ENCODE measurements at regions not wholly inside any gene's neighbourhood (a gene's known extent, or its start where the extent isn't known, plus 50 kb on each side); places are given as distances from the start of the nearest gene placed in this dataset.
"Not testable (repeated sequence)": the region's sequence is repeated elsewhere in the genome, so short reads cannot be mapped to it uniquely, and the experiment has no call there.

- Mint-ChIP-seq H3K9me3 (peaks cover 0 to 21% (median 3%) of the 10 kb centered on the region in 5 donors), H3K4me3 (no peak overlapping the region), H3K36me3 (no peaks in the 10 kb centered on the region), H3K27ac (no peak overlapping the region), H3K27me3 (no peaks in the 10 kb centered on the region), H3K4me1 (no peaks in the 10 kb centered on the region)
- H3K4me3 ChIP-seq (ENCODE audit: low read length): no peak overlapping the region
- no peaks in the 10 kb centered on the region for H3K27me3 ChIP-seq (ENCODE audit: insufficient read depth, low read length, poor library complexity, severe bottlenecking)
- DNase-seq: no peak
- POLR2A ChIA-PET: no interaction called here
- no peaks in the 10 kb centered on the region for H3K36me3 ChIP-seq (ENCODE audit: insufficient read depth, low read length)
- CTCF ChIA-PET: no interaction called here
- H3K27ac ChIP-seq (ENCODE audit: low read depth, low read length): no peak overlapping the region
- H3K9me3 ChIP-seq (ENCODE audit: low read length): no peaks in the 10 kb centered on the region
- no peaks in the 10 kb centered on the region for H3K4me1 ChIP-seq (ENCODE audit: insufficient read depth, low read length)
Observed at GRCh38 chr1:102821707-102822106, 286.6 kb downstream of the COL11A1 start.

- no peaks in the 10 kb centered on the region for H3K36me3 Mint-ChIP-seq
- H3K4me3 ChIP-seq (ENCODE audit: low read length): no peak overlapping the region
- ChIA-PET POLR2A (no interaction called here), CTCF (no interaction called here)
- no peaks in the 10 kb centered on the region for H3K36me3 ChIP-seq (ENCODE audit: insufficient read depth, low read length)
- H3K9me3 Mint-ChIP-seq: peaks cover under 1 to 5% (median 4%) of the 10 kb centered on the region in 5 donors
- H3K9me3 ChIP-seq (ENCODE audit: low read length): no peaks in the 10 kb centered on the region
- no peak overlapping the region for H3K4me3 Mint-ChIP-seq
- DNase-seq: no peak
- no peaks in the 10 kb centered on the region for H3K27me3 ChIP-seq (ENCODE audit: insufficient read depth, low read length, poor library complexity, severe bottlenecking)
- no peak overlapping the region for H3K27ac ChIP-seq (ENCODE audit: low read depth, low read length)
- no peaks in the 10 kb centered on the region for H3K27me3 Mint-ChIP-seq
- H3K4me1 ChIP-seq (ENCODE audit: insufficient read depth, low read length): no peaks in the 10 kb centered on the region
- H3K27ac Mint-ChIP-seq: no peak overlapping the region
- no peaks in the 10 kb centered on the region for H3K4me1 Mint-ChIP-seq
Observed at GRCh38 chr1:102800406-102800805, 307.9 kb downstream of the COL11A1 start.

- H3K27ac ChIP-seq (ENCODE audit: low read depth, low read length): no peak overlapping the region
- ChIA-PET POLR2A (no interaction called here), CTCF (no interaction called here)
- Mint-ChIP-seq H3K27ac (no peak overlapping the region), H3K4me3 (no peak overlapping the region), H3K27me3 (no peaks in the 10 kb centered on the region), H3K9me3 (peaks cover 0 to 10% (median 2%) of the 10 kb centered on the region in 5 donors), H3K4me1 (no peaks in the 10 kb centered on the region), H3K36me3 (no peaks in the 10 kb centered on the region)
- H3K27me3 ChIP-seq (ENCODE audit: insufficient read depth, low read length, poor library complexity, severe bottlenecking): no peaks in the 10 kb centered on the region
- H3K4me1 ChIP-seq (ENCODE audit: insufficient read depth, low read length): no peaks in the 10 kb centered on the region
- H3K4me3 ChIP-seq (ENCODE audit: low read length): no peak overlapping the region
- H3K36me3 ChIP-seq (ENCODE audit: insufficient read depth, low read length): no peaks in the 10 kb centered on the region
- DNase-seq: no peak
- no peaks in the 10 kb centered on the region for H3K9me3 ChIP-seq (ENCODE audit: low read length)
Observed at GRCh38 chr1:102799496-102799895, 308.8 kb downstream of the COL11A1 start.

GRCh38 chr1:102798718-102799117, 309.6 kb downstream of the COL11A1 start:
- DNase-seq: no peak
- ChIA-PET POLR2A (no interaction called here), CTCF (no interaction called here)
- no peaks in the 10 kb centered on the region for H3K36me3 ChIP-seq (ENCODE audit: insufficient read depth, low read length)
- no peaks in the 10 kb centered on the region for H3K27me3 ChIP-seq (ENCODE audit: insufficient read depth, low read length, poor library complexity, severe bottlenecking)
- H3K4me1 ChIP-seq (ENCODE audit: insufficient read depth, low read length): no peaks in the 10 kb centered on the region
- no peaks in the 10 kb centered on the region for H3K9me3 ChIP-seq (ENCODE audit: low read length)
- no peak overlapping the region for H3K4me3 Mint-ChIP-seq
- H3K4me1 Mint-ChIP-seq: no peaks in the 10 kb centered on the region
- H3K4me3 ChIP-seq (ENCODE audit: low read length): no peak overlapping the region
- peaks cover 0 to 10% (median 1%) of the 10 kb centered on the region in 5 donors for H3K9me3 Mint-ChIP-seq
- no peak overlapping the region for H3K27ac ChIP-seq (ENCODE audit: low read depth, low read length)
- no peak overlapping the region for H3K27ac Mint-ChIP-seq
- no peaks in the 10 kb centered on the region for H3K36me3 Mint-ChIP-seq
- H3K27me3 Mint-ChIP-seq: no peaks in the 10 kb centered on the region

- no peaks in the 10 kb centered on the region for H3K27me3 Mint-ChIP-seq
- no peak overlapping the region for H3K27ac Mint-ChIP-seq
- CTCF ChIA-PET: no interaction called here
- DNase-seq: no peak
- Histone ChIP-seq H3K36me3 (ENCODE audit: insufficient read depth, low read length) (no peaks in the 10 kb centered on the region), H3K27ac (ENCODE audit: low read depth, low read length) (no peak overlapping the region), H3K4me3 (ENCODE audit: low read length) (no peak overlapping the region), H3K9me3 (ENCODE audit: low read length) (no peaks in the 10 kb centered on the region), H3K27me3 (ENCODE audit: insufficient read depth, low read length, poor library complexity, severe bottlenecking) (no peaks in the 10 kb centered on the region), H3K4me1 (ENCODE audit: insufficient read depth, low read length) (no peaks in the 10 kb centered on the region)
- no peaks in the 10 kb centered on the region for H3K4me1 Mint-ChIP-seq
- peaks cover 0 to 5% (median 0%) of the 10 kb centered on the region in 5 donors for H3K9me3 Mint-ChIP-seq
- H3K4me3 Mint-ChIP-seq: no peak overlapping the region
- POLR2A ChIA-PET: no interaction called here
- H3K36me3 Mint-ChIP-seq: no peaks in the 10 kb centered on the region
Observed at GRCh38 chr1:102796429-102796828, 311.9 kb downstream of the COL11A1 start.

GRCh38 chr1:102790997-102791396, 317.3 kb downstream of the COL11A1 start:
- CTCF ChIA-PET: no interaction called here
- Mint-ChIP-seq H3K36me3 (no peaks in the 10 kb centered on the region), H3K9me3 (peaks cover 0 to 5% (median 0%) of the 10 kb centered on the region in 5 donors), H3K4me1 (no peaks in the 10 kb centered on the region), H3K27me3 (no peaks in the 10 kb centered on the region), H3K27ac (no peak overlapping the region), H3K4me3 (no peak overlapping the region)
- no peaks in the 10 kb centered on the region for H3K9me3 ChIP-seq (ENCODE audit: low read length)
- DNase-seq: no peak
- no peak overlapping the region for H3K27ac ChIP-seq (ENCODE audit: low read depth, low read length)
- no peaks in the 10 kb centered on the region for H3K36me3 ChIP-seq (ENCODE audit: insufficient read depth, low read length)
- no peaks in the 10 kb centered on the region for H3K27me3 ChIP-seq (ENCODE audit: insufficient read depth, low read length, poor library complexity, severe bottlenecking)
- POLR2A ChIA-PET: no interaction called here
- H3K4me3 ChIP-seq (ENCODE audit: low read length): no peak overlapping the region
- no peaks in the 10 kb centered on the region for H3K4me1 ChIP-seq (ENCODE audit: insufficient read depth, low read length)

GRCh38 chr1:102789951-102790350, 318.4 kb downstream of the COL11A1 start:
- H3K4me1 ChIP-seq (ENCODE audit: insufficient read depth, low read length); CTCF ChIA-PET: not testable (repeated sequence)

GRCh38 chr1:102783487-102783886, 324.8 kb downstream of the COL11A1 start:
- ChIA-PET CTCF (no interaction called here), POLR2A (no interaction called here)
- Mint-ChIP-seq H3K36me3 (no peaks in the 10 kb centered on the region), H3K4me1 (no peaks in the 10 kb centered on the region), H3K27me3 (no peaks in the 10 kb centered on the region), H3K27ac (no peak overlapping the region), H3K4me3 (no peak overlapping the region), H3K9me3 (peaks cover 3 to 14% (median 4%) of the 10 kb centered on the region in 5 donors)
- Histone ChIP-seq H3K36me3 (ENCODE audit: insufficient read depth, low read length) (no peaks in the 10 kb centered on the region), H3K27ac (ENCODE audit: low read depth, low read length) (no peak overlapping the region), H3K27me3 (ENCODE audit: insufficient read depth, low read length, poor library complexity, severe bottlenecking) (no peaks in the 10 kb centered on the region), H3K9me3 (ENCODE audit: low read length) (no peaks in the 10 kb centered on the region), H3K4me1 (ENCODE audit: insufficient read depth, low read length) (no peaks in the 10 kb centered on the region), H3K4me3 (ENCODE audit: low read length) (no peak overlapping the region)
- DNase-seq: no peak

More at GRCh38 chr1:102789951-102790350, 318.4 kb downstream of the COL11A1 start:
- POLR2A ChIA-PET; H3K9me3 ChIP-seq (ENCODE audit: low read length); H3K36me3 ChIP-seq (ENCODE audit: insufficient read depth, low read length); H3K4me1 Mint-ChIP-seq; H3K27me3 ChIP-seq (ENCODE audit: insufficient read depth, low read length, poor library complexity, severe bottlenecking); DNase-seq; H3K4me3 ChIP-seq (ENCODE audit: low read length); H3K36me3 Mint-ChIP-seq; H3K4me3 Mint-ChIP-seq; H3K27ac Mint-ChIP-seq; H3K27ac ChIP-seq (ENCODE audit: low read depth, low read length); H3K9me3 Mint-ChIP-seq; H3K27me3 Mint-ChIP-seq: not testable (repeated sequence)

- Histone ChIP-seq H3K27me3 (ENCODE audit: insufficient read depth, low read length, poor library complexity, severe bottlenecking) (no peaks in the 10 kb centered on the region), H3K27ac (ENCODE audit: low read depth, low read length) (no peak overlapping the region), H3K4me3 (ENCODE audit: low read length) (no peak overlapping the region), H3K36me3 (ENCODE audit: insufficient read depth, low read length) (no peaks in the 10 kb centered on the region), H3K9me3 (ENCODE audit: low read length) (no peaks in the 10 kb centered on the region), H3K4me1 (ENCODE audit: insufficient read depth, low read length) (no peaks in the 10 kb centered on the region)
- Mint-ChIP-seq H3K4me1 (no peaks in the 10 kb centered on the region), H3K27me3 (no peaks in the 10 kb centered on the region), H3K36me3 (no peaks in the 10 kb centered on the region), H3K9me3 (peaks cover 3 to 14% (median 4%) of the 10 kb centered on the region in 5 donors), H3K4me3 (no peak overlapping the region), H3K27ac (no peak overlapping the region)
- ChIA-PET POLR2A (no interaction called here), CTCF (no interaction called here)
- no peak for DNase-seq
Observed at GRCh38 chr1:102782144-102782543, 326.2 kb downstream of the COL11A1 start.

Measured in CD8-positive, alpha-beta memory T cell (primary cell).